Neural cell (in vitro differentiated cells): ENCODE measurements at regions not wholly inside any gene's neighbourhood (a gene's known extent, or its start where the extent isn't known, plus 50 kb on each side); places are given as distances from the start of the nearest gene placed in this dataset.

Experiments used
- H2AFZ ChIP-seq: fragments of 200-600, 300-800 bp; sonication (generic), shearing (Covaris generic); 2 replicates; pipeline ENCODE4 v1.6.0; 2014; ENCODE audit warnings: low read depth, mild to moderate bottlenecking, antibody characterized with exemption, low read length, moderate library complexity
- H3F3A ChIP-seq: fragments of 200-600 bp; shearing (Covaris generic); 2 replicates; pipeline ENCODE4 v1.6.1; 2016; ENCODE audit warnings: mild to moderate bottlenecking, moderate library complexity, mixed read lengths, antibody characterized with exemption, low read length; ENCODE audit not compliant: insufficient read depth, poor library complexity, severe bottlenecking
- H3K27ac ChIP-seq: fragments of 200-600, 300-800 bp; sonication (generic), shearing (Covaris generic); 2 replicates; pipeline ENCODE4 v1.5.1; 2014; ENCODE audit warnings: mild to moderate bottlenecking, low read length, moderate library complexity
- H3K27me3 ChIP-seq: fragments of 300-800, 200-600 bp; sonication (generic), shearing (Covaris generic); 2 replicates; pipeline ENCODE4 v1.6.0; 2014; ENCODE audit warnings: mild to moderate bottlenecking, low read depth, low read length, moderate library complexity; ENCODE audit not compliant: insufficient read depth
- H3K36me3 ChIP-seq: fragments of 300-800, 200-600 bp; sonication (generic), shearing (Covaris generic); 2 replicates; pipeline ENCODE4 v1.5.1; 2014; ENCODE audit warnings: mild to moderate bottlenecking, antibody characterized with exemption, low read length, moderate library complexity; ENCODE audit not compliant: insufficient read depth
- H3K4me2 ChIP-seq: fragments of 300-800, 200-600 bp; sonication (generic), shearing (Covaris generic); 2 replicates; pipeline ENCODE4 v1.6.0; 2014; ENCODE audit warnings: mild to moderate bottlenecking, low read length
- H3K4me3 ChIP-seq: fragments of 300-800, 200-600 bp; sonication (generic), shearing (Covaris generic); 2 replicates; pipeline ENCODE4 v1.5.1; 2014; ENCODE audit warnings: mild to moderate bottlenecking, low read length, moderate library complexity
- H3K79me2 ChIP-seq: fragments of 200-600 bp; shearing (Covaris generic); replicated peaks from 2 replicates; pipeline ENCODE4 v1.6.0; 2014; ENCODE audit warnings: mild to moderate bottlenecking, low read length, moderate library complexity; ENCODE audit not compliant: insufficient read depth
- H3K9ac ChIP-seq: fragments of 300-800, 200-600 bp; sonication (generic), shearing (Covaris generic); 2 replicates; pipeline ENCODE4 v1.6.1; 2016; ENCODE audit warnings: mild to moderate bottlenecking, low read length, mixed read lengths
- H3K9me2 ChIP-seq: fragments of 200-600 bp; shearing (Covaris generic); 2 replicates; pipeline ENCODE4 v1.6.1; 2016; ENCODE audit warnings: mild to moderate bottlenecking, low read length, mixed read lengths; ENCODE audit not compliant: insufficient read depth
- H3K9me3 ChIP-seq: fragments of 200-600, 300-800 bp; sonication (generic), shearing (Covaris generic); 2 replicates; pipeline ENCODE4 v1.6.1; 2016; ENCODE audit warnings: mild to moderate bottlenecking, mixed run types, low read length, moderate library complexity, mixed read lengths
- H4K20me1 ChIP-seq: fragments of 200-600 bp; shearing (Covaris generic); 2 replicates; pipeline ENCODE4 v1.6.1; 2016; ENCODE audit warnings: mild to moderate bottlenecking, mixed run types; ENCODE audit not compliant: insufficient read depth
- EP300 ChIP-seq: fragments of 450-650 bp; conservative IDR thresholded peaks from 2 replicates; pipeline ENCODE4 v1.6.1; 2014; ENCODE audit warnings: antibody characterized with exemption, mild to moderate bottlenecking, moderate library complexity; ENCODE audit not compliant: poor library complexity, severe bottlenecking
- EZH2 ChIP-seq: fragments of 200-600, 300-800 bp; shearing (Covaris generic), sonication (generic); IDR thresholded peaks from 2 replicates; pipeline ENCODE4 v1.6.1; 2014; ENCODE audit warnings: antibody characterized with exemption, low read length, borderline replicate concordance, mild to moderate bottlenecking; ENCODE audit not compliant: insufficient read depth, poor library complexity, severe bottlenecking
- MXI1 ChIP-seq: fragments of 450-650 bp; conservative IDR thresholded peaks from 2 replicates; pipeline ENCODE4 v1.6.1; 2014; ENCODE audit warnings: antibody characterized with exemption, mild to moderate bottlenecking; ENCODE audit not compliant: poor library complexity, severe bottlenecking
- POLR2AphosphoS5 ChIP-seq: IDR thresholded peaks from 2 replicates; pipeline ENCODE4 v1.6.1; 2012
- RAD21 ChIP-seq: fragments of 450-650 bp; conservative IDR thresholded peaks from 2 replicates; pipeline ENCODE4 v1.6.1; 2014; ENCODE audit warnings: antibody characterized with exemption, mild to moderate bottlenecking, moderate library complexity
- REST ChIP-seq: IDR thresholded peaks from 2 replicates; pipeline ENCODE4 v1.6.1; 2012; ENCODE audit warnings: borderline replicate concordance
- SMC3 ChIP-seq: fragments of 450-650 bp; conservative IDR thresholded peaks from 2 replicates; pipeline ENCODE4 v1.6.1; 2014; ENCODE audit warnings: antibody characterized with exemption, mild to moderate bottlenecking, moderate library complexity; ENCODE audit not compliant: poor library complexity
- TAF1 ChIP-seq: IDR thresholded peaks from 2 replicates; pipeline ENCODE4 v1.6.1; 2012; ENCODE audit warnings: low read depth
- TF ChIP-seq, protein P1 (sequence below): fragments of 450-650 bp; IDR thresholded peaks from 2 replicates; pipeline ENCODE4 v1.5.1; 2014; ENCODE audit warnings: antibody characterized with exemption, mild to moderate bottlenecking, moderate library complexity; ENCODE audit not compliant: poor library complexity, severe bottlenecking

DNA sequence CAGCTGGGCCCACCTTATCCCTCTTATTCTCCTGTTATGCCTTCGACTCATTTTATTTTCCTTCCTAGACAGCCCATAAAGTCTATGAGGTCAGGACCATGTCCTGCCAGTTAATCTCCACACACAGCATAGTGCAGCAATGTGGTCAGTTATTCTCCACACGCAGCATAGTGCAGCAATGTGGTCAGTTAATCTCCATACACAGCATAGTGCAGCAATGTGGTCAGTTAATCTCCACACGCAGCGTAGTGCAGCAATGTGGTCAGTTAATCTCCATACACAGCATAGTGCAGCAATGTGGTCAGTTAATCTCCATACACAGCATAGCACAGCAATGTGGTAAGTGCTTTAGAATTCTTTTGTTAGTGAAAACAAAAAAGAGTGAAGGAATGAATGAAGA is 77.8 kb downstream of the TEX36 start:
- H3K79me2 ChIP-seq = no peaks in the 10 kb centered on the region
- H4K20me1 ChIP-seq = no peaks in the 10 kb centered on the region
- no peak overlapping the region for H3K27ac ChIP-seq
- no peaks in the 10 kb centered on the region for H3K9me2 ChIP-seq
- no peak overlapping the region for H3K4me3 ChIP-seq
- no peaks in the 10 kb centered on the region for H3K36me3 ChIP-seq
- no peak overlapping the region for H2AFZ ChIP-seq
- no peak overlapping the region for H3K4me2 ChIP-seq
- no peak overlapping the region for H3K9ac ChIP-seq
- TF ChIP-seq SMC3 (no peak), TAF1 (no peak), EP300 (no peak), RAD21 (no peak), REST (no peak), EZH2 (no peak), POLR2AphosphoS5 (no peak), MXI1 (no peak)
- TF ChIP-seq, protein P1, sequence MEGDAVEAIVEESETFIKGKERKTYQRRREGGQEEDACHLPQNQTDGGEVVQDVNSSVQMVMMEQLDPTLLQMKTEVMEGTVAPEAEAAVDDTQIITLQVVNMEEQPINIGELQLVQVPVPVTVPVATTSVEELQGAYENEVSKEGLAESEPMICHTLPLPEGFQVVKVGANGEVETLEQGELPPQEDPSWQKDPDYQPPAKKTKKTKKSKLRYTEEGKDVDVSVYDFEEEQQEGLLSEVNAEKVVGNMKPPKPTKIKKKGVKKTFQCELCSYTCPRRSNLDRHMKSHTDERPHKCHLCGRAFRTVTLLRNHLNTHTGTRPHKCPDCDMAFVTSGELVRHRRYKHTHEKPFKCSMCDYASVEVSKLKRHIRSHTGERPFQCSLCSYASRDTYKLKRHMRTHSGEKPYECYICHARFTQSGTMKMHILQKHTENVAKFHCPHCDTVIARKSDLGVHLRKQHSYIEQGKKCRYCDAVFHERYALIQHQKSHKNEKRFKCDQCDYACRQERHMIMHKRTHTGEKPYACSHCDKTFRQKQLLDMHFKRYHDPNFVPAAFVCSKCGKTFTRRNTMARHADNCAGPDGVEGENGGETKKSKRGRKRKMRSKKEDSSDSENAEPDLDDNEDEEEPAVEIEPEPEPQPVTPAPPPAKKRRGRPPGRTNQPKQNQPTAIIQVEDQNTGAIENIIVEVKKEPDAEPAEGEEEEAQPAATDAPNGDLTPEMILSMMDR = no peak
- H3F3A ChIP-seq = no peaks in the 10 kb centered on the region
- H3K27me3 ChIP-seq = no peaks in the 10 kb centered on the region
- no peaks in the 10 kb centered on the region for H3K9me3 ChIP-seq

DNA sequence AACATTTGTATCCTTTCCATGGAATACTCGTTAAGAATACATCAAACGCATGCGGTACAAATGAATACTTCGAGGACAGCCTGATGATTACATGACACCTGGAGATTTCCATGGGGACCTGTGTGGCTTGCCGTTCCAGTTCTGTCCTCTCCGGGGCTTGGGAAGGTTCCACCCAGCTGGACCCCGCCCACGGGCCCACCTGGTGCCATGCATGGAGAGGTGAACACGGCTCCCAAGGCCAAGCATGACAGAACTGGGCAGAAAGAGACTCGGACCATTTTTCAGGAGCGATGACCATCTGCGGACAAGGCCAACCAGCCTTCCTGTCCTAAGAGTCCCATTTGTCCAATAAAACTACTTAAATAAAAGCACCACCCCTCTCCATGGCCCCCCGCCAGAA is 80.1 kb downstream of the TEX36 start:
- Histone ChIP-seq H3K27ac (no peak overlapping the region), H3F3A (no peaks in the 10 kb centered on the region), H3K9ac (no peak overlapping the region), H3K4me3 (no peak overlapping the region), H3K4me2 (no peak overlapping the region), H3K9me2 (no peaks in the 10 kb centered on the region), H3K9me3 (no peaks in the 10 kb centered on the region), H3K79me2 (no peaks in the 10 kb centered on the region), H4K20me1 (no peaks in the 10 kb centered on the region), H3K36me3 (no peaks in the 10 kb centered on the region), H2AFZ (no peak overlapping the region), H3K27me3 (no peaks in the 10 kb centered on the region)
- no peak for TF ChIP-seq RAD21
- TF ChIP-seq, protein P1 = no peak
- TF ChIP-seq EZH2 = no peak
- no peak for TF ChIP-seq SMC3
- no peak for TF ChIP-seq POLR2AphosphoS5
- TF ChIP-seq EP300 = no peak
- TF ChIP-seq REST = no peak
- TF ChIP-seq MXI1 = no peak
